Adrenal gland (tissue), 9 donors: ENCODE measurements at regions not wholly inside any gene's neighbourhood (a gene's known extent, or its start where the extent isn't known, plus 50 kb on each side); places are given as distances from the start of the nearest gene placed in this dataset.
"Not testable (repeated sequence)": the region's sequence is repeated elsewhere in the genome, so short reads cannot be mapped to it uniquely, and the experiment has no call there.

Experiments
- DNase-seq, 7 donors: peaks; one replicate each; pipeline ENCODE4 v3.0.0-alpha.2; 2019 to 2020
- H3K27ac ChIP-seq, 5 donors: fragments of 200-600 bp; sonication (generic) in 4 of 5; 1 replicate in 3 of 5; 2 replicates in 2 of 5; pipeline versions ENCODE4 v1.5.1 to v1.8.0; 2016 to 2020; ENCODE audit warnings: mild to moderate bottlenecking in 1 of 5
- H3K27me3 ChIP-seq: fragments of 200-600 bp; 2 replicates; pipeline ENCODE4 v1.8.0; 2021
- H3K36me3 ChIP-seq, 2 donors: fragments of 200-600 bp; replicated peaks in 1 of 2; 1 replicate in 1 of 2; 2 replicates in 1 of 2; pipeline versions ENCODE4 v1.5.1 to v1.8.0; 2018 to 2022
- H3K4me1 ChIP-seq, 2 donors: fragments of 200-600 bp; replicated peaks in 1 of 2; 1 replicate in 1 of 2; 2 replicates in 1 of 2; pipeline versions ENCODE4 v1.5.1 to v1.8.0; 2018 to 2021
- H3K4me3 ChIP-seq, 4 donors: fragments of 200-600 bp; sonication (generic) in 3 of 4; one replicate each; pipeline ENCODE4 v1.5.1; 2016 to 2018
- H3K9me3 ChIP-seq, 3 donors: fragments of 200-600 bp; sonication (generic) in 1 of 3; replicated peaks in 1 of 3; 1 replicate in 2 of 3; 2 replicates in 1 of 3; pipeline versions ENCODE4 v1.5.1 to v1.8.0; 2016 to 2021
- POLR2A ChIP-seq, 2 donors: fragments of 450-650 bp; IDR thresholded peaks; one replicate each; pipeline ENCODE4 v1.6.1; 2017; ENCODE audit warnings: antibody characterized with exemption in 2 of 2, mild to moderate bottlenecking in 2 of 2, moderate library complexity in 1 of 2
- WGBS, 4 donors: extraction: QIAGEN DNeasy Blood & Tissue Kit in 2 of 4; methylation state at CpG; one replicate each; pipeline versions ENCODE4 v1.1.5 to v1.1.7; 2013 to 2017; 5-methylcytosine and 5-hydroxymethylcytosine counted together
- intact Hi-C, 2 donors: fragments of 100-400 bp; cut with DNase I; formaldehyde crosslinking; loops; one replicate each; pipeline versions ENCODE4 v1.14.1 to v1.15.0; 2022 to 2023
- TF ChIP-seq, protein P1 (sequence below), 6 experiments: fragments of 450-650 bp in 4 of 6; fragments of 200-600 bp in 2 of 6; sonication (generic) in 1 of 6; IDR thresholded peaks; 1 replicate in 5 of 6; 2 replicates in 1 of 6; pipeline versions ENCODE4 v1.5.1 to v1.8.0; 2016 to 2021; ENCODE audit warnings: antibody characterized with exemption in 6 of 6, mild to moderate bottlenecking in 2 of 6, moderate library complexity in 1 of 6
- donor health status: healthy with polysubstance abuse.
- donor health status: Bipolar disorder and iron deficiency.
- donor health status: DM: yes; HTN: yes; CAD: no.
- donor health status: DM: no; HTN: no; CAD: no.
- donor health status: DM: no; HTN: no; CAD: no.

- WGBS, 4 donors, result 45 to 64% (median 53%) methylated on average over 2 of the region's 2 CpGs
- intact Hi-C loops, result no loop called here
- H3K4me1 ChIP-seq, result no peaks in the 10 kb centered on the region
- H3K27ac ChIP-seq, result no peak overlapping the region
- no peak overlapping the region for H3K4me3 ChIP-seq
- no peaks in the 10 kb centered on the region for H3K36me3 ChIP-seq
- H3K27me3 ChIP-seq, result no peaks in the 10 kb centered on the region
- TF ChIP-seq POLR2A (IDR thresholded peaks at IDR 0.05), result no peak
- TF ChIP-seq, protein P1, sequence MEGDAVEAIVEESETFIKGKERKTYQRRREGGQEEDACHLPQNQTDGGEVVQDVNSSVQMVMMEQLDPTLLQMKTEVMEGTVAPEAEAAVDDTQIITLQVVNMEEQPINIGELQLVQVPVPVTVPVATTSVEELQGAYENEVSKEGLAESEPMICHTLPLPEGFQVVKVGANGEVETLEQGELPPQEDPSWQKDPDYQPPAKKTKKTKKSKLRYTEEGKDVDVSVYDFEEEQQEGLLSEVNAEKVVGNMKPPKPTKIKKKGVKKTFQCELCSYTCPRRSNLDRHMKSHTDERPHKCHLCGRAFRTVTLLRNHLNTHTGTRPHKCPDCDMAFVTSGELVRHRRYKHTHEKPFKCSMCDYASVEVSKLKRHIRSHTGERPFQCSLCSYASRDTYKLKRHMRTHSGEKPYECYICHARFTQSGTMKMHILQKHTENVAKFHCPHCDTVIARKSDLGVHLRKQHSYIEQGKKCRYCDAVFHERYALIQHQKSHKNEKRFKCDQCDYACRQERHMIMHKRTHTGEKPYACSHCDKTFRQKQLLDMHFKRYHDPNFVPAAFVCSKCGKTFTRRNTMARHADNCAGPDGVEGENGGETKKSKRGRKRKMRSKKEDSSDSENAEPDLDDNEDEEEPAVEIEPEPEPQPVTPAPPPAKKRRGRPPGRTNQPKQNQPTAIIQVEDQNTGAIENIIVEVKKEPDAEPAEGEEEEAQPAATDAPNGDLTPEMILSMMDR (IDR thresholded peaks at IDR 0.05), result no peak
- H3K9me3 ChIP-seq, result no peaks in the 10 kb centered on the region
- DNase-seq, result no peak
Observed at GRCh38 chr4:156290811-156291210, 337.1 kb upstream of the CTSO start.

- H3K4me1 ChIP-seq, intact Hi-C loops, H3K36me3 ChIP-seq, DNase-seq, H3K9me3 ChIP-seq, H3K4me3 ChIP-seq, H3K27ac ChIP-seq, H3K27me3 ChIP-seq: not testable (repeated sequence)
- WGBS, 4 donors, result 83 to 93% (median 90%) methylated on average over 11 to 19 of the region's 19 CpGs
Observed at GRCh38 chr4:156290026-156290425, 336.4 kb upstream of the CTSO start.

GRCh38 chr4:156280686-156281085 lies 327.0 kb upstream of the CTSO start:
- H3K27me3 ChIP-seq, result no peaks in the 10 kb centered on the region
- no peaks in the 10 kb centered on the region for H3K9me3 ChIP-seq
- 68 to 74% (median 71%) methylated on average over 3 of the region's 3 CpGs for WGBS, 4 donors
- H3K4me1 ChIP-seq, result no peaks in the 10 kb centered on the region
- TF ChIP-seq, protein P1 (IDR thresholded peaks at IDR 0.05), result no peak
- no peak for TF ChIP-seq POLR2A (IDR thresholded peaks at IDR 0.05)
- no peak for DNase-seq
- H3K27ac ChIP-seq, result no peak overlapping the region
- H3K36me3 ChIP-seq, result no peaks in the 10 kb centered on the region
- no peak overlapping the region for H3K4me3 ChIP-seq
- intact Hi-C loops, result no loop called here

- no peak overlapping the region for H3K4me3 ChIP-seq
- H3K27ac ChIP-seq, result no peak overlapping the region
- no peaks in the 10 kb centered on the region for H3K4me1 ChIP-seq
- no peaks in the 10 kb centered on the region for H3K36me3 ChIP-seq
- no peaks in the 10 kb centered on the region for H3K27me3 ChIP-seq
- no peak for TF ChIP-seq POLR2A (IDR thresholded peaks at IDR 0.05)
- TF ChIP-seq, protein P1 (IDR thresholded peaks at IDR 0.05), result no peak
- intact Hi-C loops, result no loop called here
- DNase-seq, result no peak
- no peaks in the 10 kb centered on the region for H3K9me3 ChIP-seq
Observed at GRCh38 chr4:156265407-156265806, 311.7 kb upstream of the CTSO start.

GRCh38 chr4:156261230-156261629 lies 307.6 kb upstream of the CTSO start:
- Histone ChIP-seq H3K4me1 (no peaks in the 10 kb centered on the region), H3K9me3 (no peaks in the 10 kb centered on the region), H3K36me3 (no peaks in the 10 kb centered on the region), H3K27ac (no peak overlapping the region), H3K4me3 (no peak overlapping the region), H3K27me3 (no peaks in the 10 kb centered on the region)
- intact Hi-C loops, result no loop called here
- no peak for DNase-seq
- no peak for TF ChIP-seq POLR2A (IDR thresholded peaks at IDR 0.05)
- TF ChIP-seq, protein P1 (IDR thresholded peaks at IDR 0.05), result no peak
- WGBS, 4 donors, result 74 to 89% (median 84%) methylated on average over 1 of the region's 1 CpG
